ENCODE measurements at regions not wholly inside any gene's neighbourhood (a gene's known extent, or its start where the extent isn't known, plus 50 kb on each side); places are given as distances from the start of the nearest gene placed in this dataset.

GRCh38 chr15:95120595-95120994, 889.2 kb downstream of the MCTP2 start:
- TF ChIP-seq, protein P1, sequence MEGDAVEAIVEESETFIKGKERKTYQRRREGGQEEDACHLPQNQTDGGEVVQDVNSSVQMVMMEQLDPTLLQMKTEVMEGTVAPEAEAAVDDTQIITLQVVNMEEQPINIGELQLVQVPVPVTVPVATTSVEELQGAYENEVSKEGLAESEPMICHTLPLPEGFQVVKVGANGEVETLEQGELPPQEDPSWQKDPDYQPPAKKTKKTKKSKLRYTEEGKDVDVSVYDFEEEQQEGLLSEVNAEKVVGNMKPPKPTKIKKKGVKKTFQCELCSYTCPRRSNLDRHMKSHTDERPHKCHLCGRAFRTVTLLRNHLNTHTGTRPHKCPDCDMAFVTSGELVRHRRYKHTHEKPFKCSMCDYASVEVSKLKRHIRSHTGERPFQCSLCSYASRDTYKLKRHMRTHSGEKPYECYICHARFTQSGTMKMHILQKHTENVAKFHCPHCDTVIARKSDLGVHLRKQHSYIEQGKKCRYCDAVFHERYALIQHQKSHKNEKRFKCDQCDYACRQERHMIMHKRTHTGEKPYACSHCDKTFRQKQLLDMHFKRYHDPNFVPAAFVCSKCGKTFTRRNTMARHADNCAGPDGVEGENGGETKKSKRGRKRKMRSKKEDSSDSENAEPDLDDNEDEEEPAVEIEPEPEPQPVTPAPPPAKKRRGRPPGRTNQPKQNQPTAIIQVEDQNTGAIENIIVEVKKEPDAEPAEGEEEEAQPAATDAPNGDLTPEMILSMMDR (conservative IDR thresholded peaks at IDR 0.05; ENCODE audit: low read depth in 2 of 2), result no peak
- TF ChIP-seq NANOG (IDR thresholded peaks at IDR 0.05; ENCODE audit: borderline replicate concordance) (no peak), REST (IDR thresholded peaks at IDR 0.05; ENCODE audit: unreplicated experiment) (no peak), EZH2phosphoT487 (IDR thresholded peaks at IDR 0.05; ENCODE audit: unreplicated experiment) (no peak), POLR2AphosphoS5 (IDR thresholded peaks at IDR 0.05; ENCODE audit: low read depth) (no peak)
